PC-3 (cell line): ENCODE measurements at regions not wholly inside any gene's neighbourhood (a gene's known extent, or its start where the extent isn't known, plus 50 kb on each side); places are given as distances from the start of the nearest gene placed in this dataset.

Source experiments
- ATAC-seq: fragments of 200-7000 bp; cut with Tn5 transposase; 2 replicates; pipeline ENCODE4 v1.9.1; 2020; ENCODE audit warnings: mild to moderate bottlenecking, moderate library complexity
- BruUV-seq: library from RNA; stranded (reverse); fragments of 400-500 nt; replicated peaks from 2 replicates; lab custom pipeline; 2021; lab: Mats Ljungman, UMichigan
- CTCF ChIA-PET: fragments of 300-600 bp; sonication (Branson Sonifier 250); formaldehyde crosslinking; loops from one replicate; lab custom pipeline; 2022; ENCODE audit warnings: antibody characterized with exemption; lab: Charles Lee
- POLR2A ChIA-PET: fragments of 300-600 bp; sonication (Branson Sonifier 250); formaldehyde crosslinking; loops from one replicate; lab custom pipeline; 2022; ENCODE audit warnings: antibody characterized with exemption; ENCODE audit not compliant: unreplicated experiment; lab: Charles Lee
- DNase-seq: peaks from one replicate; pipeline ENCODE4 v3.0.0-alpha.2; 2015
- H2AFZ ChIP-seq: fragments of 300-600 bp; sonication (generic); 2 replicates; pipeline ENCODE4 v1.6.0; 2016; ENCODE audit warnings: antibody characterized with exemption, low read length
- H3F3A ChIP-seq: fragments of 300-600 bp; sonication (generic); one replicate; pipeline ENCODE4 v1.6.0; 2017; ENCODE audit warnings: antibody characterized with exemption, low read length, control low read depth, mild to moderate bottlenecking; ENCODE audit not compliant: unreplicated experiment
- H3K27ac ChIP-seq: fragments of 300-600 bp; sonication (generic); 2 replicates; pipeline ENCODE4 v1.5.1; 2016; ENCODE audit warnings: mild to moderate bottlenecking, low read length
- H3K27me3 ChIP-seq: fragments of 300-600 bp; sonication (generic); 2 replicates; pipeline ENCODE4 v1.6.1; 2016; ENCODE audit warnings: low read length, mixed read lengths
- H3K36me3 ChIP-seq: fragments of 300-600 bp; sonication (generic); 2 replicates; pipeline ENCODE4 v1.6.1; 2016; ENCODE audit warnings: low read depth, mixed run types, low read length, mixed read lengths
- H3K4me1 ChIP-seq: fragments of 300-600 bp; sonication (generic); 2 replicates; pipeline ENCODE4 v1.5.1; 2016; ENCODE audit warnings: low read length; ENCODE audit not compliant: insufficient read depth
- H3K4me2 ChIP-seq: fragments of 300-600 bp; sonication (generic); 2 replicates; pipeline ENCODE4 v1.6.0; 2016; ENCODE audit warnings: low read length
- H3K4me3 ChIP-seq: fragments of 300-600 bp; sonication (generic); 2 replicates; pipeline ENCODE4 v1.5.1; 2016; ENCODE audit warnings: mild to moderate bottlenecking, low read length, mixed read lengths
- H3K79me2 ChIP-seq: fragments of 300-600 bp; sonication (generic); 2 replicates; pipeline ENCODE4 v1.6.1; 2017; ENCODE audit warnings: low read length, mixed read lengths
- H3K9ac ChIP-seq: fragments of 300-600 bp; sonication (generic); 2 replicates; pipeline ENCODE4 v1.6.0; 2016; ENCODE audit warnings: mild to moderate bottlenecking, low read length
- H3K9me2 ChIP-seq: fragments of 300-600 bp; sonication (generic); replicated peaks from 2 replicates; pipeline ENCODE4 v1.6.1; 2016; ENCODE audit warnings: mixed run types, low read length, mixed read lengths
- H3K9me3 ChIP-seq: fragments of 300-600 bp; sonication (generic); 2 replicates; pipeline ENCODE4 v1.6.1; 2016; ENCODE audit warnings: low read length, mixed read lengths
- H4K20me1 ChIP-seq: fragments of 300-600 bp; sonication (generic); 2 replicates; pipeline ENCODE4 v1.6.1; 2016; ENCODE audit warnings: low read length, mixed read lengths
- CTCF ChIP-seq: fragments of 300-600 bp; sonication (generic); conservative IDR thresholded peaks from 2 replicates; pipeline ENCODE4 v1.5.1; 2017; ENCODE audit warnings: antibody characterized with exemption, low read depth, mild to moderate bottlenecking, low read length
- EZH2 ChIP-seq: fragments of 300-600 bp; sonication (generic); IDR thresholded peaks from one replicate; pipeline ENCODE4 v1.6.1; 2017; ENCODE audit warnings: antibody characterized with exemption, mild to moderate bottlenecking, low read length; ENCODE audit not compliant: unreplicated experiment
- EZH2phosphoT487 ChIP-seq: fragments of 300-600 bp; sonication (generic); IDR thresholded peaks from 2 replicates; pipeline ENCODE4 v1.6.1; 2018; ENCODE audit warnings: mild to moderate bottlenecking, antibody characterized with exemption, low read length, borderline replicate concordance
- intact Hi-C: fragments of 100-400 bp; cut with micrococcal nuclease; formaldehyde crosslinking; loops from 2 replicates; pipeline ENCODE4 v1.9.0; 2023

- Histone ChIP-seq H3F3A (no peaks in the 10 kb centered on the region), H3K79me2 (no peaks in the 10 kb centered on the region), H3K4me1 (no peaks in the 10 kb centered on the region), H4K20me1 (no peaks in the 10 kb centered on the region), H3K27me3 (peaks cover 8% of the 10 kb centered on the region; the same call in 1 of the 2 replicates), H3K9ac (no peak overlapping the region), H3K9me3 (no peaks in the 10 kb centered on the region), H2AFZ (no peak overlapping the region), H3K4me2 (no peak overlapping the region), H3K9me2 (no peaks in the 10 kb centered on the region), H3K36me3 (no peaks in the 10 kb centered on the region), H3K4me3 (no peak overlapping the region), H3K27ac (no peak overlapping the region)
- no peak for DNase-seq
- BruUV-seq = no TSS peak
- intact Hi-C loops = no loop called here
- ChIA-PET CTCF (no interaction called here), POLR2A (no interaction called here)
- no peak for TF ChIP-seq CTCF
- no peak for TF ChIP-seq EZH2
- no peak for TF ChIP-seq EZH2phosphoT487
- ATAC-seq = no peak
Observed at GRCh38 chr4:82256718-82257117, 117.1 kb downstream of the HNRNPD start.

GRCh38 chr4:82255657-82256056 is 118.1 kb downstream of the HNRNPD start:
- no TSS peak for BruUV-seq
- Histone ChIP-seq H4K20me1 (no peaks in the 10 kb centered on the region), H3K9me2 (no peaks in the 10 kb centered on the region), H3K36me3 (no peaks in the 10 kb centered on the region), H3K79me2 (no peaks in the 10 kb centered on the region), H3K27me3 (peaks cover 8% of the 10 kb centered on the region; the same call in 1 of the 2 replicates), H3K27ac (no peak overlapping the region), H3K4me1 (no peaks in the 10 kb centered on the region), H3K9me3 (no peaks in the 10 kb centered on the region), H3F3A (no peaks in the 10 kb centered on the region), H3K4me3 (no peak overlapping the region), H3K9ac (no peak overlapping the region), H2AFZ (no peak overlapping the region), H3K4me2 (no peak overlapping the region)
- POLR2A ChIA-PET = no interaction called here
- ATAC-seq = no peak
- TF ChIP-seq EZH2phosphoT487 (no peak), CTCF (no peak), EZH2 (no peak)
- CTCF ChIA-PET = no interaction called here
- DNase-seq = no peak
- intact Hi-C loops = no loop called here

- H3K27ac ChIP-seq = no peak overlapping the region
- H2AFZ ChIP-seq = no peak overlapping the region
- no peaks in the 10 kb centered on the region for H3K79me2 ChIP-seq
- intact Hi-C loops = no loop called here
- H3K27me3 ChIP-seq = peaks cover 8% of the 10 kb centered on the region; the same call in 1 of the 2 replicates
- no peak overlapping the region for H3K9ac ChIP-seq
- ChIA-PET CTCF (no interaction called here), POLR2A (no interaction called here)
- H3K9me2 ChIP-seq = no peaks in the 10 kb centered on the region
- H3K4me2 ChIP-seq = no peak overlapping the region
- TF ChIP-seq EZH2 (no peak), CTCF (0 out of 2 replicates have a peak, but pooled peaks have one; percentile 12), EZH2phosphoT487 (no peak)
- H3K4me1 ChIP-seq = no peaks in the 10 kb centered on the region
- no peaks in the 10 kb centered on the region for H3K36me3 ChIP-seq
- H4K20me1 ChIP-seq = no peaks in the 10 kb centered on the region
- no peak for DNase-seq
- H3K4me3 ChIP-seq = no peak overlapping the region
- ATAC-seq = no peak
- H3K9me3 ChIP-seq = no peaks in the 10 kb centered on the region
- H3F3A ChIP-seq = no peaks in the 10 kb centered on the region
- BruUV-seq = no TSS peak
Observed at GRCh38 chr4:82248903-82249632, 124.7 kb downstream of the HNRNPD start.
